Esophagus muscularis mucosa (tissue), 4 donors: ENCODE measurements at regions not wholly inside any gene's neighbourhood (a gene's known extent, or its start where the extent isn't known, plus 50 kb on each side); places are given as distances from the start of the nearest gene placed in this dataset.

Experiments
- EP300 ChIP-seq: sonication (generic); formaldehyde crosslinking; IDR thresholded peaks from one replicate; pipeline ENCODE4 v1.6.1; 2017; ENCODE audit warnings: antibody characterized with exemption
- POLR2A ChIP-seq: fragments of 450-650 bp; IDR thresholded peaks from one replicate; pipeline ENCODE4 v1.6.1; 2017; ENCODE audit warnings: antibody characterized with exemption, moderate library complexity, mild to moderate bottlenecking, low read depth
- POLR2AphosphoS5 ChIP-seq, 2 donors: sonication (generic); formaldehyde crosslinking; IDR thresholded peaks; one replicate each; pipeline ENCODE4 v1.6.1; 2017; ENCODE audit warnings: antibody characterized with exemption in 2 of 2
- TF ChIP-seq, protein P1 (sequence below), 3 experiments: fragments of 200-600 bp in 2 of 3; fragments of 450-650 bp in 1 of 3; sonication (generic) in 2 of 3; IDR thresholded peaks; one replicate each; pipeline ENCODE4 v1.5.1; 2017 to 2019; ENCODE audit warnings: antibody characterized with exemption in 3 of 3, mild to moderate bottlenecking in 2 of 3, moderate library complexity in 1 of 3

DNA sequence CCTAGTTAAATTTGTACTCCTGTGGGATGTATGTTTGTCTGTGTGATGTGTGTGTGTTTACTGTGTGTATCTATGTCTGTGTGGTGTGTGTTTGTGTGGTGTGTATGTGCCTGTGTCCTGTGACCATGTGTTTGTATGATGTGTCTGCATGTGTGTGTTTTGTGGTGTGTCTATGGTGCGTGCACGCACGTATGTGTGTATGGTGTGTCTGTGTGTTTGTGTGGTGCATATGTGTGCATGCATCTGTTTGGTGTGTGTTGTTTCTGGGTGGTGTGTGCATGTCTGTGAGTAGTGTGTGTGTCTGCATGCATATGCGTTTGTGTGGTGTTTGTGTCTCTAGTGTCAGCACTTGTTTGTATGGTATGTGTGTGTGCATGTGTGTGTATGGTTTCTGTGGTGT is 174.2 kb upstream of the RBFOX1 start:
- TF ChIP-seq POLR2A (no peak), EP300 (no peak), POLR2AphosphoS5 (IDR thresholded peaks at IDR 0.05) (no peak)
- TF ChIP-seq, protein P1, sequence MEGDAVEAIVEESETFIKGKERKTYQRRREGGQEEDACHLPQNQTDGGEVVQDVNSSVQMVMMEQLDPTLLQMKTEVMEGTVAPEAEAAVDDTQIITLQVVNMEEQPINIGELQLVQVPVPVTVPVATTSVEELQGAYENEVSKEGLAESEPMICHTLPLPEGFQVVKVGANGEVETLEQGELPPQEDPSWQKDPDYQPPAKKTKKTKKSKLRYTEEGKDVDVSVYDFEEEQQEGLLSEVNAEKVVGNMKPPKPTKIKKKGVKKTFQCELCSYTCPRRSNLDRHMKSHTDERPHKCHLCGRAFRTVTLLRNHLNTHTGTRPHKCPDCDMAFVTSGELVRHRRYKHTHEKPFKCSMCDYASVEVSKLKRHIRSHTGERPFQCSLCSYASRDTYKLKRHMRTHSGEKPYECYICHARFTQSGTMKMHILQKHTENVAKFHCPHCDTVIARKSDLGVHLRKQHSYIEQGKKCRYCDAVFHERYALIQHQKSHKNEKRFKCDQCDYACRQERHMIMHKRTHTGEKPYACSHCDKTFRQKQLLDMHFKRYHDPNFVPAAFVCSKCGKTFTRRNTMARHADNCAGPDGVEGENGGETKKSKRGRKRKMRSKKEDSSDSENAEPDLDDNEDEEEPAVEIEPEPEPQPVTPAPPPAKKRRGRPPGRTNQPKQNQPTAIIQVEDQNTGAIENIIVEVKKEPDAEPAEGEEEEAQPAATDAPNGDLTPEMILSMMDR (IDR thresholded peaks at IDR 0.05) = no peak
